ENCODE measurements at regions not wholly inside any gene's neighbourhood (a gene's known extent, or its start where the extent isn't known, plus 50 kb on each side); places are given as distances from the start of the nearest gene placed in this dataset.

DNA sequence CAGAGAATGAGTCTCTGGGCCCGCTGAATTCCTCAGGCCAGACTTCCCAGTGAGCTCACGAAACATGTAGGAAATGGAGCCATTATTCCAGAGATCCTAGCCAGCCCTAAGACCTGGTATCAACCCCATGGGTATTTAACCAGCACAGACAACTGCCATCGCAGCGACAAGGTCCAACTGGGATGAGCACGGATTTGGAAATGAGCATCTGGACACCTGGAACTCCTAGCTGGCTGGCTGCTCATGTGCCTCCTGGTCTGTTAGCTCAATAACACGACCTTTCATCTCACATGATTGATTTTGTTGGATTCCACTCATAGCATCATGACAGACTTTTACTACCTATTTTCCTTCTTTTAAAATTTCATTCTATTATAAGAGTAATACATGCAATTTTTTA is 51.0 kb downstream of the POU3F3 start:
- WGBS, 4 donors, result 71 to 83% (median 76%) methylated on average over 5 to 6 of the region's 6 CpGs
- DNase-seq, result no peak

GRCh38 chr2:104909317-104909716 is 55.4 kb downstream of the POU3F3 start:
- peaks cover 3% of the 10 kb centered on the region for H3K27me3 ChIP-seq
- H3K4me3 ChIP-seq, result no peak overlapping the region
- TF ChIP-seq CTCF (IDR thresholded peaks at IDR 0.05) (no peak), POLR2A (IDR thresholded peaks at IDR 0.05) (no peak)
- WGBS, 4 donors, result 69 to 82% (median 77%) methylated on average over 4 to 5 of the region's 5 CpGs
- no peaks in the 10 kb centered on the region for H3K9me3 ChIP-seq (replicated peaks in 1 of 3)
- H3K36me3 ChIP-seq (replicated peaks in 1 of 2), result no peaks in the 10 kb centered on the region
- intact Hi-C loops (cut with DNase I), result no loop called here
- H3K4me1 ChIP-seq (replicated peaks in 1 of 2), result no peaks in the 10 kb centered on the region
- H3K27ac ChIP-seq, result no peak overlapping the region
- no peak for DNase-seq

More for the DNA sequence above, 51.0 kb downstream of the POU3F3 start:
- Histone ChIP-seq H3K27ac (no peak overlapping the region), H3K4me1 (replicated peaks in 1 of 2) (no peaks in the 10 kb centered on the region), H3K9me3 (replicated peaks in 1 of 3) (no peaks in the 10 kb centered on the region), H3K4me3 (no peak overlapping the region), H3K27me3 (peaks cover 4% of the 10 kb centered on the region), H3K36me3 (replicated peaks in 1 of 2) (no peaks in the 10 kb centered on the region)
- TF ChIP-seq POLR2A (IDR thresholded peaks at IDR 0.05) (no peak), CTCF (IDR thresholded peaks at IDR 0.05) (no peak)
- intact Hi-C loops (cut with DNase I), result no loop called here

- no peak for TF ChIP-seq CTCF (IDR thresholded peaks at IDR 0.05)
- TF ChIP-seq POLR2A (IDR thresholded peaks at IDR 0.05), result no peak
- DNase-seq, result no peak
- intact Hi-C loops (cut with DNase I), result no loop called here
- WGBS, 4 donors, result 48 to 77% (median 60%) methylated on average over 6 of the region's 6 CpGs
- Histone ChIP-seq H3K4me1 (replicated peaks in 1 of 2) (no peaks in the 10 kb centered on the region), H3K9me3 (replicated peaks in 1 of 3) (no peaks in the 10 kb centered on the region), H3K36me3 (replicated peaks in 1 of 2) (no peaks in the 10 kb centered on the region), H3K27ac (no peak overlapping the region), H3K4me3 (no peak overlapping the region), H3K27me3 (no peaks in the 10 kb centered on the region)
Measured at GRCh38 chr2:104914509-104914908, 60.6 kb downstream of the POU3F3 start.

GRCh38 chr2:104915107-104915793 is 61.3 kb downstream of the POU3F3 start:
- no peak overlapping the region for H3K4me3 ChIP-seq
- TF ChIP-seq CTCF (IDR thresholded peaks at IDR 0.05), result no peak
- no peak for TF ChIP-seq POLR2A (IDR thresholded peaks at IDR 0.05)
- intact Hi-C loops (cut with DNase I), result no loop called here
- 69 to 77% (median 76%) methylated on average over 7 of the region's 7 CpGs for WGBS, 4 donors
- H3K27ac ChIP-seq, result no peak overlapping the region
- H3K36me3 ChIP-seq (replicated peaks in 1 of 2), result no peaks in the 10 kb centered on the region
- H3K27me3 ChIP-seq, result no peaks in the 10 kb centered on the region
- no peak for DNase-seq
- H3K9me3 ChIP-seq (replicated peaks in 1 of 3), result no peaks in the 10 kb centered on the region
- H3K4me1 ChIP-seq (replicated peaks in 1 of 2), result no peaks in the 10 kb centered on the region
